BE2C (cell line): ENCODE measurements at regions not wholly inside any gene's neighbourhood (a gene's known extent, or its start where the extent isn't known, plus 50 kb on each side); places are given as distances from the start of the nearest gene placed in this dataset.
"Not testable (repeated sequence)": the region's sequence is repeated elsewhere in the genome, so short reads cannot be mapped to it uniquely, and the experiment has no call there.

ENCODE experiments used
- DNase-seq: peaks from one replicate; pipeline ENCODE4 v3.0.0-alpha.2; 2020
- H3K27me3 ChIP-seq: fragments of 250-450 bp; sonication (Bioruptor Pico); 2 replicates; pipeline ENCODE4 v1.5.1; 2020; ENCODE audit warnings: mild to moderate bottlenecking
- H3K36me3 ChIP-seq: fragments of 250-450 bp; sonication (Bioruptor Pico); 2 replicates; pipeline ENCODE4 v1.5.1; 2020; ENCODE audit warnings: mild to moderate bottlenecking
- H3K4me1 ChIP-seq: fragments of 250-450 bp; sonication (Bioruptor Pico); 2 replicates; pipeline ENCODE4 v1.5.1; 2020
- H3K4me3 ChIP-seq: 2 replicates; pipeline ENCODE4 v1.5.1; 2011; ENCODE audit warnings: low read depth, low read length
- H3K9me3 ChIP-seq: fragments of 250-450 bp; sonication (Bioruptor Pico); 2 replicates; pipeline ENCODE4 v1.5.1; 2020
- TF ChIP-seq, protein P1 (sequence below): IDR thresholded peaks from 2 replicates; pipeline ENCODE4 v1.5.1; 2012; ENCODE audit warnings: mild to moderate bottlenecking, low read depth, low read length

DNA sequence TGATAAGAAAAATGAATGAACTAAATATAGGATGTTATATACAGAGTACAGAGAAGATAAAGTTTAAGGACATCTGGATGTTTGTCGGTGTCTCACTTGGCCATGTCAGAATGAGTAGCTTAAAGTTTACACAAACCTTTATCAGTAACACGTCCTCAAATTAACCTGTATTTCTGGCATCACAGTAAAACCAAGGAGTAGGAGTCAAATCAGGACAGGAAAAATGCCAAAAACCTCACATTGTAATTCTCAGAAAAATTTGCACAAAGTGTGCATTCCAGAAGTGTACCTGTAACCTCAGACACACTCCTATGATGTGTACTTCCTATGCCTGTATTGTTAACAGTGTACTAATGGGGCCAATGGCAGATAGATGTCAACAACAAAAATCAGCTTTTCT lies 139.3 kb downstream of the SMC2 start:
- H3K4me1 ChIP-seq: no peaks in the 10 kb centered on the region

DNA sequence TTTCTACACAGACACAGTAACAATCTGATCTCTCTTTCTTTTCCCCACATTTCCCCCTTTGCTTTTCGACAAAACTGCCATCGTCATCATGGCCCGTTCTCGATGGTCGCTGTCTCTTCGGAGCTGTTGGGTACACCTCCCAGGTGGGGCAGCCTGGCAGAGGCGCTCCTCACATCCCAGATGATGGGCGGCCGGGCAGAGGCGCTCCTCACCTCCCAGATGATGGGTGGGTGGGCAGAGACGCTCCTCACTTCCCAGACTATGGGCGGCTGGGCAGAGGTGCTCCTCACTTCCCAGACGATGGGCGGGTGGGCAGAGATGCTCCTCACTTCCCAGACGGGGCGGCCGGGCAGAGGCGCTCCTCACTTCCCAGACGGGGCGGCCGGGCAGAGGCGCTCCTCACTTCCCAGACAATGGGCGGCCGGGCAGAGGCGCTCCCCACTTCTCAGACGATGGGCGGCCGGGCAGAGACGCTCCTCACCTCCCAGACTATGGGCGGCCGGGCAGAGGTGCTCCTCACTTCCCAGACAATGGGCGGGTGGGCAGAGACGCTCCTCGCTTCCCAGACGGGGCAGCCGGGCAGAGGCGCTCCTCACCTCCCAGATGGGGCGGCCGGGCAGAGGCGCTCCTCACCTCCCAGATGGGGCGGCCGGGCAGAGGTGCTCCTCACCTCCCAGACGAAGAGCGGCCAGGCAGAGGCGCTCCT lies 140.7 kb downstream of the SMC2 start:
- not testable (repeated sequence) for H3K9me3 ChIP-seq, H3K27me3 ChIP-seq, DNase-seq, H3K4me1 ChIP-seq, H3K4me3 ChIP-seq, H3K36me3 ChIP-seq

More for the DNA sequence above, 139.3 kb downstream of the SMC2 start:
- Histone ChIP-seq H3K36me3 (no peaks in the 10 kb centered on the region), H3K4me3 (no peak overlapping the region), H3K27me3 (no peaks in the 10 kb centered on the region), H3K9me3 (no peaks in the 10 kb centered on the region)
- DNase-seq: no peak
- TF ChIP-seq, protein P1, sequence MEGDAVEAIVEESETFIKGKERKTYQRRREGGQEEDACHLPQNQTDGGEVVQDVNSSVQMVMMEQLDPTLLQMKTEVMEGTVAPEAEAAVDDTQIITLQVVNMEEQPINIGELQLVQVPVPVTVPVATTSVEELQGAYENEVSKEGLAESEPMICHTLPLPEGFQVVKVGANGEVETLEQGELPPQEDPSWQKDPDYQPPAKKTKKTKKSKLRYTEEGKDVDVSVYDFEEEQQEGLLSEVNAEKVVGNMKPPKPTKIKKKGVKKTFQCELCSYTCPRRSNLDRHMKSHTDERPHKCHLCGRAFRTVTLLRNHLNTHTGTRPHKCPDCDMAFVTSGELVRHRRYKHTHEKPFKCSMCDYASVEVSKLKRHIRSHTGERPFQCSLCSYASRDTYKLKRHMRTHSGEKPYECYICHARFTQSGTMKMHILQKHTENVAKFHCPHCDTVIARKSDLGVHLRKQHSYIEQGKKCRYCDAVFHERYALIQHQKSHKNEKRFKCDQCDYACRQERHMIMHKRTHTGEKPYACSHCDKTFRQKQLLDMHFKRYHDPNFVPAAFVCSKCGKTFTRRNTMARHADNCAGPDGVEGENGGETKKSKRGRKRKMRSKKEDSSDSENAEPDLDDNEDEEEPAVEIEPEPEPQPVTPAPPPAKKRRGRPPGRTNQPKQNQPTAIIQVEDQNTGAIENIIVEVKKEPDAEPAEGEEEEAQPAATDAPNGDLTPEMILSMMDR: no peak

GRCh38 chr9:104235347-104236120 lies 141.4 kb downstream of the SMC2 start:
- not testable (repeated sequence) for H3K36me3 ChIP-seq, DNase-seq, H3K9me3 ChIP-seq, H3K4me3 ChIP-seq, H3K4me1 ChIP-seq, H3K27me3 ChIP-seq

DNA sequence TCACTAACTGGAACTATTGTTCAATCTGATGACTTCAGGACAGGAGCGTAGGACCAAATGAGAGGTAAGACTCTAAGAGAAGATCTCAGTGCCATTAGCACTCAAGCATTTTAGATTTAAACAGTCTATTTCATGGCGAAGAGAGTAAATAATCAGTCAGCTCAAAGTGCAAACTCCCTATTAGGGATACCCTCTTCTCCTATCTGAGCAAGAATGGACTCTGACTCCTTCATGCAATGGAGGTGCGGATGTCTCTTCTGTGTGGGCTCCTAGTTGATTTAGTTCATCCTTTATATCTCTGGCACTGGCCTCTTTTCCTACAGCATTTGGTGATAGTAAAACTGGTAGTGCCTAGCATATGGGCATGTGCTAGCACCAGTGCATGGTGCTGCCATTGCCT lies 144.6 kb downstream of the SMC2 start:
- H3K4me1 ChIP-seq: no peaks in the 10 kb centered on the region
- TF ChIP-seq, protein P1: no peak
- DNase-seq: no peak
- no peak overlapping the region for H3K4me3 ChIP-seq
- H3K27me3 ChIP-seq: no peaks in the 10 kb centered on the region
- H3K36me3 ChIP-seq: no peaks in the 10 kb centered on the region
- H3K9me3 ChIP-seq: no peaks in the 10 kb centered on the region

GRCh38 chr9:104240890-104241289 lies 146.8 kb downstream of the SMC2 start:
- no peak overlapping the region for H3K4me3 ChIP-seq
- TF ChIP-seq, protein P1: no peak
- no peak for DNase-seq
- no peaks in the 10 kb centered on the region for H3K9me3 ChIP-seq
- no peaks in the 10 kb centered on the region for H3K27me3 ChIP-seq
- no peaks in the 10 kb centered on the region for H3K36me3 ChIP-seq
- H3K4me1 ChIP-seq: no peaks in the 10 kb centered on the region

- H3K4me1 ChIP-seq: no peaks in the 10 kb centered on the region
- H3K4me3 ChIP-seq: no peak overlapping the region
- no peaks in the 10 kb centered on the region for H3K36me3 ChIP-seq
- H3K27me3 ChIP-seq: no peaks in the 10 kb centered on the region
- H3K9me3 ChIP-seq: no peaks in the 10 kb centered on the region
- TF ChIP-seq, protein P1: no peak
- DNase-seq: no peak
Observed at GRCh38 chr9:104245925-104246324, 151.8 kb downstream of the SMC2 start.

GRCh38 chr9:104247899-104248460 lies 153.9 kb downstream of the SMC2 start:
- H3K4me1 ChIP-seq: no peaks in the 10 kb centered on the region
- no peak for DNase-seq
- H3K36me3 ChIP-seq: no peaks in the 10 kb centered on the region
- TF ChIP-seq, protein P1: no peak
- no peaks in the 10 kb centered on the region for H3K27me3 ChIP-seq
- no peaks in the 10 kb centered on the region for H3K9me3 ChIP-seq
- H3K4me3 ChIP-seq: no peak overlapping the region
